Keratinocyte (primary cell): ENCODE measurements at regions not wholly inside any gene's neighbourhood (a gene's known extent, or its start where the extent isn't known, plus 50 kb on each side); places are given as distances from the start of the nearest gene placed in this dataset.
"Not testable (repeated sequence)": the region's sequence is repeated elsewhere in the genome, so short reads cannot be mapped to it uniquely, and the experiment has no call there.

Experiments
- DNase-seq: peaks from one replicate; pipeline ENCODE4 v3.0.0-alpha.2; 2011; ENCODE audit warnings: low read depth, missing footprints, low spot score
- FAIRE-seq: peaks from 2 replicates; lab custom pipeline; 2011; peaks lifted over from hg19 to GRCh38; lab: Jason Lieb, UNC
- H2AFZ ChIP-seq: 2 replicates; pipeline ENCODE4 v1.6.0; 2012; ENCODE audit warnings: low read length, control low read depth, inconsistent platforms; ENCODE audit not compliant: control insufficient read depth
- H3K27ac ChIP-seq: 2 replicates; pipeline ENCODE4 v1.5.1; 2011; ENCODE audit warnings: low read length; ENCODE audit not compliant: control insufficient read depth, insufficient read depth
- H3K27me3 ChIP-seq: 3 replicates; pipeline ENCODE4 v1.6.0; 2011; ENCODE audit warnings: low read length; ENCODE audit not compliant: control insufficient read depth, insufficient read depth; ENCODE audit errors: extremely low read depth
- H3K36me3 ChIP-seq, 2 experiments: 2 replicates in 1 of 2; 3 replicates in 1 of 2; pipeline ENCODE4 v1.5.1; 2011; ENCODE audit warnings: low read length in 2 of 2, mild to moderate bottlenecking in 1 of 2; ENCODE audit not compliant: control insufficient read depth in 2 of 2, insufficient read depth in 2 of 2; ENCODE audit errors: extremely low read depth in 1 of 2
- H3K4me1 ChIP-seq: 3 replicates; pipeline ENCODE4 v1.5.1; 2011; ENCODE audit warnings: low read length; ENCODE audit not compliant: control insufficient read depth, insufficient read depth; ENCODE audit errors: extremely low read depth
- H3K4me2 ChIP-seq: 3 replicates; pipeline ENCODE4 v1.6.0; 2011; ENCODE audit warnings: low read depth, low read length; ENCODE audit not compliant: control insufficient read depth, insufficient read depth; ENCODE audit errors: extremely low read depth
- H3K4me3 ChIP-seq, 3 experiments: fragments of 200-600 bp in 1 of 3; sonication (generic) in 1 of 3; 2 replicates in 2 of 3; 3 replicates in 1 of 3; pipeline ENCODE4 v1.5.1; 2011 to 2016; ENCODE audit warnings: low read length in 3 of 3, mild to moderate bottlenecking in 3 of 3, control low read depth in 2 of 3, inconsistent platforms in 1 of 3, low read depth in 1 of 3, mixed read lengths in 1 of 3, mixed run types in 1 of 3, moderate library complexity in 1 of 3; ENCODE audit not compliant: control insufficient read depth in 2 of 3, insufficient read depth in 2 of 3; ENCODE audit errors: extremely low read depth in 1 of 3
- H3K79me2 ChIP-seq: 2 replicates; pipeline ENCODE4 v1.6.0; 2012; ENCODE audit warnings: low read length; ENCODE audit not compliant: control insufficient read depth, insufficient read depth
- H3K9ac ChIP-seq: 3 replicates; pipeline ENCODE4 v1.6.0; 2011; ENCODE audit warnings: low read length; ENCODE audit not compliant: control insufficient read depth, insufficient read depth; ENCODE audit errors: extremely low read depth
- H3K9me1 ChIP-seq: 3 replicates; pipeline ENCODE4 v1.6.0; 2011; ENCODE audit warnings: low read length; ENCODE audit not compliant: control insufficient read depth, insufficient read depth; ENCODE audit errors: extremely low read depth
- H3K9me3 ChIP-seq: 2 replicates; pipeline ENCODE4 v1.5.1; 2012; ENCODE audit warnings: low read depth, low read length; ENCODE audit not compliant: control insufficient read depth
- H4K20me1 ChIP-seq: 3 replicates; pipeline ENCODE4 v1.6.0; 2011; ENCODE audit warnings: low read length; ENCODE audit not compliant: control insufficient read depth, insufficient read depth; ENCODE audit errors: extremely low read depth
- EZH2 ChIP-seq: IDR thresholded peaks from one replicate; pipeline ENCODE4 v1.6.1; 2012; ENCODE audit warnings: inconsistent platforms, mild to moderate bottlenecking, low read length, moderate library complexity
- dilution Hi-C: fragments of 300-500 bp; cut with MboI; formaldehyde crosslinking; loops from one replicate; pipeline ENCODE4 v1.7.0; 2020; ENCODE audit warnings: low sequenced_read_pairs; ENCODE audit not compliant: extremely low pct_ligation_motif_present
- TF ChIP-seq, protein P1 (sequence below), 3 experiments: IDR thresholded peaks in 1 of 3; conservative IDR thresholded peaks in 1 of 3; optimal IDR thresholded peaks in 1 of 3; 2 replicates in 2 of 3; 3 replicates in 1 of 3; pipeline versions ENCODE3 to v1.5.1; 2011; ENCODE audit warnings: low read length in 3 of 3, mild to moderate bottlenecking in 3 of 3, moderate library complexity in 2 of 3, control low read depth in 1 of 3, inconsistent platforms in 1 of 3; ENCODE audit not compliant: insufficient read depth in 2 of 3; ENCODE audit errors: extremely low read depth in 1 of 3

DNA sequence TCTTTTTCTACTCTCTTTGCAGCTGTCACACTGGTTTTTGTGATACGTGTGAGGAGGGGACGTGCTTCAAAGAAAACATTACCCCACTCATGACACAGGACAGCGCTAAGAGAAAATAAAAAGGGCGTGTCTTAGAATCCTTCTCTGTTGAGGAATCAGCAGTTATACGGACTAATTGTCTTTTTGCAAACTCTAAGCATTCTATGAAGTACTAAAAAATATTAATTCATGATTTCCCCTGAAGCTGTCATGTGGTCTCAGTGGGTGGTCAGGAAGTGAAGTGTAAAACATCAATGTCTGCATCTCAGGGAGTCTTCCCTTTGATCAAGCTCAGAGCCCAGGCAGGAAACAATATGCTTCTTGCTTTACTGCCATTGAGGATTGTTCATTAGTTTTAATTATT lies 117.5 kb upstream of the CRBN start:
- Histone ChIP-seq H3K27ac (no peak overlapping the region), H3K27me3 (no peaks in the 10 kb centered on the region), H3K9me1 (no peaks in the 10 kb centered on the region), H3K79me2 (no peaks in the 10 kb centered on the region), H3K36me3 (no peaks in the 10 kb centered on the region), H3K9me3 (no peaks in the 10 kb centered on the region), H3K9ac (no peak overlapping the region), H3K4me3 (no peak overlapping the region), H3K4me2 (no peak overlapping the region), H3K4me1 (no peaks in the 10 kb centered on the region), H2AFZ (no peak overlapping the region), H4K20me1 (no peaks in the 10 kb centered on the region)
- no peak for TF ChIP-seq EZH2
- TF ChIP-seq, protein P1, sequence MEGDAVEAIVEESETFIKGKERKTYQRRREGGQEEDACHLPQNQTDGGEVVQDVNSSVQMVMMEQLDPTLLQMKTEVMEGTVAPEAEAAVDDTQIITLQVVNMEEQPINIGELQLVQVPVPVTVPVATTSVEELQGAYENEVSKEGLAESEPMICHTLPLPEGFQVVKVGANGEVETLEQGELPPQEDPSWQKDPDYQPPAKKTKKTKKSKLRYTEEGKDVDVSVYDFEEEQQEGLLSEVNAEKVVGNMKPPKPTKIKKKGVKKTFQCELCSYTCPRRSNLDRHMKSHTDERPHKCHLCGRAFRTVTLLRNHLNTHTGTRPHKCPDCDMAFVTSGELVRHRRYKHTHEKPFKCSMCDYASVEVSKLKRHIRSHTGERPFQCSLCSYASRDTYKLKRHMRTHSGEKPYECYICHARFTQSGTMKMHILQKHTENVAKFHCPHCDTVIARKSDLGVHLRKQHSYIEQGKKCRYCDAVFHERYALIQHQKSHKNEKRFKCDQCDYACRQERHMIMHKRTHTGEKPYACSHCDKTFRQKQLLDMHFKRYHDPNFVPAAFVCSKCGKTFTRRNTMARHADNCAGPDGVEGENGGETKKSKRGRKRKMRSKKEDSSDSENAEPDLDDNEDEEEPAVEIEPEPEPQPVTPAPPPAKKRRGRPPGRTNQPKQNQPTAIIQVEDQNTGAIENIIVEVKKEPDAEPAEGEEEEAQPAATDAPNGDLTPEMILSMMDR (optimal IDR thresholded peaks at IDR 0.05 in 1 of 3, IDR thresholded peaks at IDR 0.05 in 1 of 3, conservative IDR thresholded peaks at IDR 0.05 in 1 of 3; ENCODE audit: extremely low read depth in 1 of 3, insufficient read depth in 2 of 3, low read length in 3 of 3): no peak
- dilution Hi-C loops: no loop called here
- DNase-seq: no peak
- no peak for FAIRE-seq

DNA sequence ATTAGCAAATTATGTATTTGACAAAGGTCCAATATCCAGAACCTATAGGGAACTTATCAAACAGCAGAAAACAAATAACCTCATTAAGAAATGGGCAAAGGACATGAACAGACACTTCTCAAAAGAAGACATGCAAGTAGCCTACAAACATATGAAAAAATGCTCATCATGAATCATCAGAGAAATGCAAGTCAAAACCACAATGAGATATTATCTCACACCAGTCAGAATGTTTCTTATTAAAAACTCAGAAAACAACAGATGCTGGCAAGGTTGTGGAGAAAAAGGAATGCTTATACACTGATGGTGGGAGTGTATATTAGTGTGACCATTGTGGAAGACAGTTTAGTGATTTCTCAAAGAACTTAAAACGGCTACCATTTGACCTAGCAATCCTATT lies 116.1 kb upstream of the CRBN start:
- Histone ChIP-seq H3K79me2 (no peaks in the 10 kb centered on the region), H3K27ac (no peak overlapping the region), H3K27me3 (no peaks in the 10 kb centered on the region), H3K9me3 (no peaks in the 10 kb centered on the region), H2AFZ (no peak overlapping the region), H3K9me1 (no peaks in the 10 kb centered on the region), H4K20me1 (no peaks in the 10 kb centered on the region), H3K4me1 (no peaks in the 10 kb centered on the region), H3K4me3 (no peak overlapping the region), H3K9ac (no peak overlapping the region), H3K4me2 (no peak overlapping the region), H3K36me3 (no peaks in the 10 kb centered on the region)
- no peak for FAIRE-seq
- dilution Hi-C loops: no loop called here
- DNase-seq: no peak
- TF ChIP-seq, protein P1 (optimal IDR thresholded peaks at IDR 0.05 in 1 of 3, IDR thresholded peaks at IDR 0.05 in 1 of 3, conservative IDR thresholded peaks at IDR 0.05 in 1 of 3; ENCODE audit: extremely low read depth in 1 of 3, insufficient read depth in 2 of 3, low read length in 3 of 3): no peak

DNA sequence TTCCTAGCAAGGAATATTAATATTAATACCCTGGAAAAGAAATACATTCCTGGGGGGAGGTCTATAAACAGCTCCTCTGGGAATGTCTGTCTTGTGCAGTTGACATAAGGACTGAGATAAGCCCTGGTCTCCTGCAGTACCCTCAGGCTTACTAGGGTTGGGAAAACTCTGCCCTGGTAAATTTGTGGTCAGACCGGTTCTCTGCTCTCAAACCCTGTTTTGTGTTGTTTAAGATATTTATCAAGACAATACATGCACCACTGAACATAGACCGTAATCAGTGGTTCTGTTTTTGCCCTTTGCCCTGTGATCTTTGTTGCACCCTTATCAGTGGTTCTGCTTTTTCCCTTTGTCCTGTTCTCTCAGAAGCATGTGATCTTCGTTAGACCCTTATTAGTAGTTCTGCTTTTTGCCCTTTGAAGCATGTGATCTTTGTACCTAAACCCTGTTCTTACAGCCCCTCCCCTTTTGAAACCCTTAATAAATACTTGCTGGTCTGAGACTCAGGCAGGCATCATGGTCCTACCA lies 112.3 kb upstream of the CRBN start:
- H3K27ac ChIP-seq, DNase-seq, H2AFZ ChIP-seq, H3K9me1 ChIP-seq, dilution Hi-C loops, H3K4me2 ChIP-seq, H4K20me1 ChIP-seq, FAIRE-seq, H3K9me3 ChIP-seq, H3K4me1 ChIP-seq, H3K79me2 ChIP-seq, H3K9ac ChIP-seq, H3K27me3 ChIP-seq, H3K36me3 ChIP-seq, H3K4me3 ChIP-seq: not testable (repeated sequence)
